Retinal pigment epithelial cell (primary cell): ENCODE measurements at regions not wholly inside any gene's neighbourhood (a gene's known extent, or its start where the extent isn't known, plus 50 kb on each side); places are given as distances from the start of the nearest gene placed in this dataset.
"Not testable (repeated sequence)": the region's sequence is repeated elsewhere in the genome, so short reads cannot be mapped to it uniquely, and the experiment has no call there.

Source experiments
- DNase-seq: peaks from one replicate; pipeline ENCODE4 v3.0.0-alpha.2; 2010; ENCODE audit warnings: low read depth
- H3K4me3 ChIP-seq: 2 replicates; pipeline ENCODE4 v1.5.1; 2011; ENCODE audit warnings: mild to moderate bottlenecking, low read length, control low read depth, moderate library complexity
- CTCF ChIP-seq: conservative IDR thresholded peaks from 2 replicates; pipeline ENCODE4 v1.5.1; 2011; ENCODE audit warnings: low read depth, low read length, control low read depth, inconsistent platforms

- TF ChIP-seq CTCF = no peak
- DNase-seq = no peak
- H3K4me3 ChIP-seq = no peak overlapping the region
Observed at GRCh38 chr5:60455589-60455988, 244.4 kb downstream of the DEPDC1B start.

- not testable (repeated sequence) for DNase-seq, H3K4me3 ChIP-seq
Observed at GRCh38 chr5:60454277-60454676, 245.7 kb downstream of the DEPDC1B start.

GRCh38 chr5:60453186-60453976 is 246.6 kb downstream of the DEPDC1B start:
- DNase-seq = no peak
- H3K4me3 ChIP-seq = no peak overlapping the region
- TF ChIP-seq CTCF = no peak

- no peak overlapping the region for H3K4me3 ChIP-seq
- no peak for TF ChIP-seq CTCF
- DNase-seq = no peak
Observed at GRCh38 chr5:60448600-60448999, 251.4 kb downstream of the DEPDC1B start.

- TF ChIP-seq CTCF = no peak
- H3K4me3 ChIP-seq = no peak overlapping the region
- no peak for DNase-seq
Observed at GRCh38 chr5:60447488-60447920, 252.5 kb downstream of the DEPDC1B start.

- TF ChIP-seq CTCF = no peak
- H3K4me3 ChIP-seq = no peak overlapping the region
- DNase-seq = no peak
Observed at GRCh38 chr5:60446917-60447316, 253.0 kb downstream of the DEPDC1B start.

GRCh38 chr5:60445921-60446320 is 254.0 kb downstream of the DEPDC1B start:
- TF ChIP-seq CTCF = no peak
- no peak for DNase-seq
- no peak overlapping the region for H3K4me3 ChIP-seq

GRCh38 chr5:60445427-60445826 is 254.5 kb downstream of the DEPDC1B start:
- DNase-seq = no peak
- no peak for TF ChIP-seq CTCF
- no peak overlapping the region for H3K4me3 ChIP-seq
